ENCODE measurements at regions not wholly inside any gene's neighbourhood (a gene's known extent, or its start where the extent isn't known, plus 50 kb on each side); places are given as distances from the start of the nearest gene placed in this dataset.

DNA sequence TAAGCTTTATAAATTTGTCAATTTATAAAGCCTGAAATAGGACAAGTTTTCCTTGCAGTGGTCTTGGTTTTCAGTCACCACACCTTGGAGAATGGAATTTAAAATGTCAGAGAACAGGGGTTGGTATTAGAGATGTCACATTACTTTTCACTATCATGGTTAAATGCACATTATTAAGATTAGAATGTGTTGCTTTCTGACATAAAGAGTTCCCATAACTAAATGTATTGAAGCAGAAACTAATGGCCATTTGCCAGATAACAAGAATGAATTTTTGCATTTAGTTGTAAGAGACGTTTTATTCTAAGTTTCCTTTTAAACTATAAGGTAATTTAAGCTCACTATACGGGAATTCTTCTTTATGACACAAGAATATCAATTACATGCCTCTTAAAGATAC lies 172.3 kb downstream of the ARL4A start:
- Mint-ChIP-seq H3K27ac (no peak overlapping the region), H3K36me3 (ENCODE audit: insufficient read depth) (no peaks in the 10 kb centered on the region), H3K9me3 (no peaks in the 10 kb centered on the region), H3K27me3 (peaks cover 0 to 11% of the 10 kb centered on the region in 2 donors), H3K4me3 (no peak overlapping the region), H3K4me1 (ENCODE audit: low read depth in 2 of 2) (no peaks in the 10 kb centered on the region)
- DNase-seq, result no peak
- ATAC-seq (replicated peaks), result no peak

DNA sequence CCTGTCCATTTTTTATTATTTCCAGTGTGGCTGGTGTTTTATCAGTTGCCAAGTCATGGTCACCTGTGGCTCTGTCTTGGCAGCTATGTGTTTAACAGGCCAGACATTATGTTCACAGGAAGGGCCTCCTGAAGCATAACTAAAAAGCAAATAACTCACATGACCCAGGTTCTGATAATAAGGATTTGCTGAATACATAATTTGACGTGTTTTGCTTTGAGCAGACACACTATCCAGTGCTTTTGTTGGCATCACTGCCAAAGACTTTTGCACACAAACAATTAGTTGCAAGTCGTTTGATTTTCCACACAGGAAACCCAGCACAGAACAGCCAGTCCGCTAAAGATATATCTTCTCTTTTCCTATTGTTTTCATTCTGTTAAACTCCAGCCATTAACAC lies 173.6 kb downstream of the ARL4A start:
- Mint-ChIP-seq H3K4me1 (ENCODE audit: low read depth in 2 of 2) (no peaks in the 10 kb centered on the region), H3K4me3 (no peak overlapping the region), H3K9me3 (no peaks in the 10 kb centered on the region), H3K36me3 (ENCODE audit: insufficient read depth) (no peaks in the 10 kb centered on the region), H3K27me3 (peaks cover 0 to 11% of the 10 kb centered on the region in 2 donors), H3K27ac (no peak overlapping the region)
- DNase-seq, result no peak
- ATAC-seq (replicated peaks), result no peak

DNA sequence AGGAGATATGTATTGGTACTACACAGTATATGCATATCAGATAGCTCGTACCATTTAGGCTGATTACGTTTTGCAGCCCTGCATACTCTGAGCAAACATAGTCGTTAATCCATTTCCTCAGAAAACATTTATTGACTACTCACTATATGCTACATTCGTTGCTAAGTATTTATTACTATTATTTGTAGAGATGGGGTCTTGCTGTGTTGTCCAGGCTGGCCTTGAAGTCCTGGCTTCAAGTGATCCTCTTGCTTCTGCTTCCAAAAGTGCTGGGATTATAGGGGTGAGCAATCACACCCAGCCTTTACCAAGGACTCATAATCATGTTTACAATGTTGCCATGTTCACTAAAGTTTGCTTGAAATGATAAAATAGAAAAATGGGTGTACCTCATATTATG lies 174.7 kb downstream of the ARL4A start:
- Mint-ChIP-seq H3K36me3 (ENCODE audit: insufficient read depth) (no peaks in the 10 kb centered on the region), H3K4me1 (ENCODE audit: low read depth in 2 of 2) (no peaks in the 10 kb centered on the region), H3K4me3 (no peak overlapping the region), H3K9me3 (no peaks in the 10 kb centered on the region), H3K27me3 (peaks cover 0 to 11% of the 10 kb centered on the region in 2 donors), H3K27ac (no peak overlapping the region)
- ATAC-seq (replicated peaks), result no peak
- DNase-seq, result no peak

DNA sequence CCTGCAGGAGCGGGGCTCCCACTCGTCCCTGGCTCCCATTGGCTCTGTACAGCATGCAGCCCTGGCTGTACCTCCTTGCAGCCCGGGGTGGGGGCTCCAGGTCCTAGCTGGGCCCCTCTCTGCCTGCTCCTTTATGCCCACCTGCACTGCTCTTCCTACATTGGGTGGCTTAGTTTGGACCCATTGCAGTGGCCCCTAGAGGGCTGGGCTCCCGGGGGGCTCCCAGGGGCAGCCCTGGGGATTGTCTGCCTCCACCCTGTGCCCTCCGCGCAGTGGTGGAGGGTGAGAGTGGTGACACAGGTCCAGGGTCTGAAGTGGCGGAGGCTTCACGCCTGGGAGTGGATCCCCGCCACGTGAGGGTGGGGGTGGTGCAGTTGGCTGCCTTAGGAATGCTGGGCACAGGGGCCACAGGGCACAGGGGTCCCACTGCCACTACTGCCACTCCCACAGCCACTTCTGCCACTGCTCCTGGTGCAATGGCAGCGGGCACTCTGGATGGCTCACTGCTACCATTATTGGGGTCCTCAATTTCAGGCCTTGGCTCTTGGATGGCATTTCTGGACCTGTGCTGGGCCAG lies 177.1 kb downstream of the ARL4A start:
- H3K27me3 Mint-ChIP-seq, result peaks cover 0 to 11% of the 10 kb centered on the region in 2 donors

DNA sequence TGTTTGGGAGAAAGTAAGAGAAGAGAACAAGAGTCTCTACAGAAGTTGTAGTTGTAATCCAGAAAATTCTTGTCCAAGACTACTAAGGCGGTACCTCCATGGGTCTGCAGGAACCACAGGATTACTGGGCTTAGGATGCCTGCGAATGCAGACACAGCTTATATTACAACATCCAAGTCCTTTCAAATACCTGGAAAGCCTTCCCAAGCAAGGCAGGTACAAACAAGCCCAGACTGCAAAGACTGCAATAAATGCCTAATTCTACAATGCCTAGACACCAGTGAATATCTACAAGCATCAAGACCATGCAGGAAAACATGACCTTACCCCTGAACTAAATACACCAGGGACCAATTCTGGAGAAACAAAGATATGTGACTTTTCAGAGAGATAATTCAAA lies 178.2 kb downstream of the ARL4A start:
- Mint-ChIP-seq H3K9me3 (no peaks in the 10 kb centered on the region), H3K27me3 (peaks cover 0 to 11% of the 10 kb centered on the region in 2 donors), H3K4me3 (no peak overlapping the region), H3K4me1 (ENCODE audit: low read depth in 2 of 2) (no peaks in the 10 kb centered on the region), H3K27ac (no peak overlapping the region), H3K36me3 (ENCODE audit: insufficient read depth) (no peaks in the 10 kb centered on the region)
- DNase-seq, result no peak
- ATAC-seq (replicated peaks), result no peak

More for the DNA sequence above, 177.1 kb downstream of the ARL4A start:
- H3K36me3 Mint-ChIP-seq (ENCODE audit: insufficient read depth), result no peaks in the 10 kb centered on the region
- H3K4me3 Mint-ChIP-seq, result no peak overlapping the region
- no peak overlapping the region for H3K27ac Mint-ChIP-seq
- DNase-seq (no peak), ATAC-seq (replicated peaks) (no peak)
- no peaks in the 10 kb centered on the region for H3K4me1 Mint-ChIP-seq (ENCODE audit: low read depth in 2 of 2)
- no peaks in the 10 kb centered on the region for H3K9me3 Mint-ChIP-seq

DNA sequence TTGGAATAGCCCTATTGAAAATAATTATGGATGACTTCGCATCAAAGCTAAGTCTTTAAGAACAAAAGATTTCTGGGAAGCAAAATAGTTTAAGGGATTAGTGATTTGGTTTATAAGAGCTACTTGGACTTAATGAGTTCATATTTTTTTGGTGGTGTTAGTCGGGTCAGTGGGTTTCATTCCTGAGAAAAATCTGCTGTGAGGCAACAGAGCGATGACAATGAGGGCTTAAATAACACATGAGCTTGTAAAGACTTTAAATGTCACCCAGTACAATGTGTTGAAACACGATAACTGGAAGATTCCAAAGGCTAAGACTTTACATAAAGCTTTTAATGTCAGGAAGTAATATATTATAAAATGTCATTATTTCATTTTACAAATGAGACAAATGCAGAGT lies 178.8 kb downstream of the ARL4A start:
- H3K36me3 Mint-ChIP-seq (ENCODE audit: insufficient read depth), result no peaks in the 10 kb centered on the region

DNA sequence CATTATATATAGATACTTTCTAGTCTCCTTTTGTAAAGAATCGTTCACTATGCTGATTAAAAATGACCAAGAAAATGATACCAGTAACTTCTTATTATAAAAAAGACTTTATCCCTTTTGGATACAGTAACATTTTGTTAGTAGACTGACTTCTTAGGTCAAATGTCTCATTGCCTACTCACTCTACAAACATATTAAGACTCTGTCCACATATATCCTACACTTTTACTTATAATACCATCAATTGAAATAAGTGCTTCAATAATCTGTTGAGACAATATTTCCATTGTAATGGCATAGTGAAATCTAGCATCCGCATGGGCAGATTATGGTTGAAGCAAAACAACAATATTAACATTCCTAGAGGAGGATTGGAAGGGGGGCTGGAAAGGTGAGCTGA lies 180.6 kb downstream of the ARL4A start:
- ATAC-seq (replicated peaks) (no peak), DNase-seq (no peak)
- Mint-ChIP-seq H3K4me1 (ENCODE audit: low read depth in 2 of 2) (no peaks in the 10 kb centered on the region), H3K27me3 (peaks cover 8 to 9% of the 10 kb centered on the region in 2 donors), H3K4me3 (no peak overlapping the region), H3K36me3 (ENCODE audit: insufficient read depth) (no peaks in the 10 kb centered on the region), H3K27ac (no peak overlapping the region), H3K9me3 (no peaks in the 10 kb centered on the region)

More for the DNA sequence above, 178.8 kb downstream of the ARL4A start:
- H3K27me3 Mint-ChIP-seq, result peaks cover 0 to 11% of the 10 kb centered on the region in 2 donors
- no peak overlapping the region for H3K27ac Mint-ChIP-seq
- ATAC-seq (replicated peaks) (no peak), DNase-seq (no peak)
- H3K4me3 Mint-ChIP-seq, result no peak overlapping the region
- H3K4me1 Mint-ChIP-seq (ENCODE audit: low read depth in 2 of 2), result no peaks in the 10 kb centered on the region
- no peaks in the 10 kb centered on the region for H3K9me3 Mint-ChIP-seq

DNA sequence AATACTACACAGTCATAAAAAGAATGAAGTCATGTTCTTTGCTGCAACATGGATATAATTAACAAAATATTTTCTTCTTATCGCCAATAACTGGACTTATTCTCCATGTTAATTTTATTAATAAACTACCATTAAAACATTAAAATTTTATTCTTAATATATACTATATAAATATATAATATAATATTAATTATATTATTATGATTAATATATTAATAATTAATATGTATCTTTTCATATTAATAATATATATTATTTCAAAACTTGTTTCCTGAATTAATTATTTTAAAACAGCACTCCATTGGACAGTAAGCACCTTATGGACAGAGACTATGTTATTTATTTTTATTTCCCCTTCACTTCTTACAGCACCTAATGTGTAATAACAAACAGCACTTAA lies 182.8 kb downstream of the ARL4A start:
- no peak for DNase-seq
- H3K27ac Mint-ChIP-seq, result no peak overlapping the region
- peaks cover 3% of the 10 kb centered on the region for H3K36me3 Mint-ChIP-seq (ENCODE audit: insufficient read depth)
- ATAC-seq (replicated peaks), result no peak
- no peaks in the 10 kb centered on the region for H3K9me3 Mint-ChIP-seq
- no peak overlapping the region for H3K4me3 Mint-ChIP-seq
- no peaks in the 10 kb centered on the region for H3K4me1 Mint-ChIP-seq (ENCODE audit: low read depth in 2 of 2)
- H3K27me3 Mint-ChIP-seq, result peaks cover 0 to 8% of the 10 kb centered on the region in 2 donors

DNA sequence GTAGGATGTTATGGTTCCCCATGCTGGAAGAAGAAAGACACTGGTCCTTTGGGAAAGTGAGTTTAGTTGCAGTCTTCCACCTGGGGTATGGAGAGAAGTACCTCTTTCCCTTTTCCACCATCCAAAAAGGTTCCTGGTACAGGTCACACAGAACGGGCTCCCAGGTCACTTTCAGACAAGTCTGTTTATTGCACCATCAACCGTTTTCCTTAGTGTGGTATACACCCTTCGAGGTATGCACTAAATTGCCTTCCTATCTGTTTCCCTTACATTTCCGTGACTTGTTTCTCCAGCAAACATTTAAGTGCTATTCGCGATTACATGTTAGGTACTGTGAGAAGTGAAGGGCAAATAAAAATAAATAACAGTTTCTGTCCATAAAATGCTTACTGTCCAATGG lies 185.1 kb downstream of the ARL4A start:
- ATAC-seq (replicated peaks) (no peak), DNase-seq (no peak)
- no peak overlapping the region for H3K4me3 Mint-ChIP-seq
- no peaks in the 10 kb centered on the region for H3K9me3 Mint-ChIP-seq
- no peak overlapping the region for H3K27ac Mint-ChIP-seq
- peaks cover 0 to 8% of the 10 kb centered on the region in 2 donors for H3K27me3 Mint-ChIP-seq
- peaks cover 3% of the 10 kb centered on the region for H3K36me3 Mint-ChIP-seq (ENCODE audit: insufficient read depth)
- no peaks in the 10 kb centered on the region for H3K4me1 Mint-ChIP-seq (ENCODE audit: low read depth in 2 of 2)

DNA sequence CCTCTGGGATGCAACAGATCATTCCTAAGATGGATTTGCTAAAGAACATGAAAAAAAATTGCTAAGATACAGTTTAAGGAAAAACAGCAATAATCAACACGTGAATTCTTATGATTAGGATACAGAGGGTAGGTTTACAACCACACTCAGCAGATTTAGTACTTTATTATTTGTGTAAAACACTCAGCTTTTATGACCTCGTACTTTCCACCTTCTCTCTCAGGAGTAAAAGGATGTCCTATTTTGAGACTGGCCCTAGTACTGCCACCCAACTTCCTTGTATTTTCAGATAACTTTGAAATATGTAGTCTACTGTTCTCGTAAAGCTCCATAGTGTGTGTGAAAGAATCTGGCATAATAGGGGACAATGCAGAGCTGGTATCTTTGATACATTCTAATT lies 186.1 kb downstream of the ARL4A start:
- no peak for ATAC-seq (replicated peaks)
- peaks cover 3% of the 10 kb centered on the region for H3K36me3 Mint-ChIP-seq (ENCODE audit: insufficient read depth)
- no peak overlapping the region for H3K4me3 Mint-ChIP-seq
- H3K27me3 Mint-ChIP-seq, result peaks cover 0 to 8% of the 10 kb centered on the region in 2 donors
- no peak overlapping the region for H3K27ac Mint-ChIP-seq
- H3K4me1 Mint-ChIP-seq (ENCODE audit: low read depth in 2 of 2), result no peaks in the 10 kb centered on the region
- DNase-seq, result no peak
- no peaks in the 10 kb centered on the region for H3K9me3 Mint-ChIP-seq

DNA sequence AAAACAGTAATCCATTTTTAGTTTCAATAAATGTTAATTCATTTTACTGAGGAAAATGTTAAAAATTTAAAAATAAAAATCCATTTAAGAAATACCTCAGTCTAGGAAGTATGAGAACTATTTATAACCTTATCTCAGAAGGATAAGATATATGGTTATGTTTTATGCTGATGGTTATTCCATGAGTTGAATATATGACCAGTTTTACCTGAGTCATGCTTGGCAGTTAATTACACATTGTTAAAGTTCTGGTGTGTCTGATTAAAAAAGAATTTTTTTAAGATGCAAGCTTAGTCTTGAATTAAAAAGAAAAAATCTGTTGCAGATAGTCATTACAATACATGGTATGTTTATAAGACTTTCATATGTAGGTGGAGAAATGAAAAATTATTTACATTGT lies 191.7 kb downstream of the ARL4A start:
- no peak overlapping the region for H3K4me3 Mint-ChIP-seq
- no peak overlapping the region for H3K27ac Mint-ChIP-seq
- ATAC-seq (replicated peaks) (no peak), DNase-seq (no peak)
- no peaks in the 10 kb centered on the region for H3K9me3 Mint-ChIP-seq
- peaks cover 0 to 8% of the 10 kb centered on the region in 2 donors for H3K27me3 Mint-ChIP-seq
- no peaks in the 10 kb centered on the region for H3K4me1 Mint-ChIP-seq (ENCODE audit: low read depth in 2 of 2)
- peaks cover 3% of the 10 kb centered on the region for H3K36me3 Mint-ChIP-seq (ENCODE audit: insufficient read depth)

DNA sequence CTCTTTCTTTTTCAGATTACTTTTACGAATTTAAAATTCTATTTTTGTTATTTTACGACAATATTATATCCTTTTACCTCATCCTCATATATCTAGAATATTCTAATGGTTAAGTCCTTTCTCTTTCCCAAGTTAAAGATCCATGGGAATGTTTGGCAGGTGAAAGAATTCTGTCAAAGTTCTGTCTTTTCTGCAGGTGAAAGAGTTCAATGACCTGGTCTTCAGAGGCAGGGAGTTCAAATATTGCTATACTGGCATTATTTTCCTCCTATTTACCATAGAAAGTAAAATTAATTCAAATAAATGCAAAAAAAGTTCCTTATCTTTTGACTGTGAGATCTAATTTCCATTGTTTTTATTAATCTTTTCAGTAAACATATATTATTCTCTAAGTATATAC lies 194.3 kb downstream of the ARL4A start:
- ATAC-seq (replicated peaks) (no peak), DNase-seq (no peak)
- Mint-ChIP-seq H3K9me3 (no peaks in the 10 kb centered on the region), H3K27me3 (peaks cover 0 to 8% of the 10 kb centered on the region in 2 donors), H3K4me3 (no peak overlapping the region), H3K27ac (no peak overlapping the region), H3K36me3 (ENCODE audit: insufficient read depth) (no peaks in the 10 kb centered on the region), H3K4me1 (ENCODE audit: low read depth in 2 of 2) (no peaks in the 10 kb centered on the region)

DNA sequence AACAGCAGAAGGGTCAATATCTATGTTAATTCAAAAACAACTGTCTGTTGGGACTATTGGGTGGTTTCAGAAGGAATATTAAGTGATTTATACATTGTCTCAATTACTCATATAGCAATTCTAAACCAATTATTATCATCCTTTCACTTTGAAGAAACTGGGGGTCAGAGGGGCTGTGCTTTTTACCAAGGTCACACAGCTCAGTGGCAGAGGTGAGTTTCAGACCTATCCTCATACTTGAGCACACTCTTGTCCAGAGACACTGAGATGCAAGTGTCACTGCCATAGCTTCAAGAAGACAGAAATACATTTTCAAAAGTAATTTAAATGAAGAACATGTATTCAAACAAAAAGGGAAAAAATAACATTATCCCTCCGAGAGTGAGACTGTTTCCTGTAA lies 195.3 kb downstream of the ARL4A start:
- Mint-ChIP-seq H3K9me3 (no peaks in the 10 kb centered on the region), H3K27ac (no peak overlapping the region), H3K4me3 (no peak overlapping the region), H3K36me3 (ENCODE audit: insufficient read depth) (no peaks in the 10 kb centered on the region), H3K27me3 (peaks cover 0 to 8% of the 10 kb centered on the region in 2 donors), H3K4me1 (ENCODE audit: low read depth in 2 of 2) (no peaks in the 10 kb centered on the region)
- DNase-seq, result no peak
- ATAC-seq (replicated peaks), result no peak

DNA sequence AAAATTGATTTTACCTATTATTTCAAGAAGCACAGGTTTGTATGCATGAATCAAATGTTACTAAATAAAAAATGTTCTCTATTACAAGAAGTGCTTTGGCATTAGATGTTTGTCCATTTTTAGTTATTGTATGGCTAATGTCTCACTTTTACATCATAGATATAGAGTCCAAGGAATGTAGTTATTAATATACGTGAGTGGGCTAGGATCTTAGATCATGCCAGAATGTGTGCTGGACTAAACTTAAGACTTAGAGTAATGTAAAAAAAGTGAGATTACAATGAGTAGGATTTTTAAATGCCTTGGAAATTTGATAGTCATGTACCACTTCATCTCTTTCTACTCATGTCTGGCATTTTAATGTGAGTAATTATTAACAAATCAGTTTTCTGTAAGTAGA lies 196.6 kb downstream of the ARL4A start:
- ATAC-seq (replicated peaks) (no peak), DNase-seq (no peak)
- no peaks in the 10 kb centered on the region for H3K36me3 Mint-ChIP-seq (ENCODE audit: insufficient read depth)
- no peaks in the 10 kb centered on the region for H3K4me1 Mint-ChIP-seq (ENCODE audit: low read depth in 2 of 2)
- H3K4me3 Mint-ChIP-seq, result no peak overlapping the region
- peaks cover 0 to 15% of the 10 kb centered on the region in 2 donors for H3K27me3 Mint-ChIP-seq
- no peaks in the 10 kb centered on the region for H3K9me3 Mint-ChIP-seq
- H3K27ac Mint-ChIP-seq, result no peak overlapping the region

Data from effector memory CD8-positive, alpha-beta T cell (primary cell).